ENCODE measurements at regions not wholly inside any gene's neighbourhood (a gene's known extent, or its start where the extent isn't known, plus 50 kb on each side); places are given as distances from the start of the nearest gene placed in this dataset.

GRCh38 chr14:105989566-105990302, 463.4 kb downstream of the TMEM121 start:
- TF ChIP-seq, protein P1, sequence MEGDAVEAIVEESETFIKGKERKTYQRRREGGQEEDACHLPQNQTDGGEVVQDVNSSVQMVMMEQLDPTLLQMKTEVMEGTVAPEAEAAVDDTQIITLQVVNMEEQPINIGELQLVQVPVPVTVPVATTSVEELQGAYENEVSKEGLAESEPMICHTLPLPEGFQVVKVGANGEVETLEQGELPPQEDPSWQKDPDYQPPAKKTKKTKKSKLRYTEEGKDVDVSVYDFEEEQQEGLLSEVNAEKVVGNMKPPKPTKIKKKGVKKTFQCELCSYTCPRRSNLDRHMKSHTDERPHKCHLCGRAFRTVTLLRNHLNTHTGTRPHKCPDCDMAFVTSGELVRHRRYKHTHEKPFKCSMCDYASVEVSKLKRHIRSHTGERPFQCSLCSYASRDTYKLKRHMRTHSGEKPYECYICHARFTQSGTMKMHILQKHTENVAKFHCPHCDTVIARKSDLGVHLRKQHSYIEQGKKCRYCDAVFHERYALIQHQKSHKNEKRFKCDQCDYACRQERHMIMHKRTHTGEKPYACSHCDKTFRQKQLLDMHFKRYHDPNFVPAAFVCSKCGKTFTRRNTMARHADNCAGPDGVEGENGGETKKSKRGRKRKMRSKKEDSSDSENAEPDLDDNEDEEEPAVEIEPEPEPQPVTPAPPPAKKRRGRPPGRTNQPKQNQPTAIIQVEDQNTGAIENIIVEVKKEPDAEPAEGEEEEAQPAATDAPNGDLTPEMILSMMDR (IDR thresholded peaks at IDR 0.05): no peak
- TF ChIP-seq POLR2A (IDR thresholded peaks at IDR 0.05): no peak

Data from heart left ventricle (tissue), 13 donors.